RWPE1 (cell line): ENCODE measurements at regions not wholly inside any gene's neighbourhood (a gene's known extent, or its start where the extent isn't known, plus 50 kb on each side); places are given as distances from the start of the nearest gene placed in this dataset.

Source experiments
- CTCF ChIA-PET: fragments of 350-600 bp; sonication (Branson Sonifier 250); formaldehyde crosslinking; extraction: SDS; loops from one replicate; lab custom pipeline; 2021; lab: Yijun Ruan, JAX
- POLR2A ChIA-PET: fragments of 400-600 bp; formaldehyde crosslinking; extraction: SDS; loops from one replicate; lab custom pipeline; 2020; ENCODE audit warnings: antibody characterized with exemption; ENCODE audit not compliant: low non-redundant PET; lab: Yijun Ruan, JAX
- DNase-seq: peaks from one replicate; pipeline ENCODE4 v3.0.0; 2012; ENCODE audit warnings: low spot score
- H3K27ac ChIP-seq: fragments of 450-650 bp; 2 replicates; pipeline ENCODE4 v1.5.1; 2017
- CTCF ChIP-seq: fragments of 450-650 bp; conservative IDR thresholded peaks from 2 replicates; pipeline ENCODE4 v1.5.1; 2017; ENCODE audit warnings: low read depth, mild to moderate bottlenecking

GRCh38 chr2:40628556-40628955, 176.7 kb upstream of the SLC8A1 start:
- no peak overlapping the region for H3K27ac ChIP-seq
- no peak for DNase-seq
- ChIA-PET CTCF (interaction anchor here (0.6 kb wide), 1 partner anchor 377 kb away, joined by 4 read pairs; no protein-coding TSS in a partner anchor), POLR2A (no interaction called here)
- TF ChIP-seq CTCF, result no peak

- no peak overlapping the region for H3K27ac ChIP-seq
- ChIA-PET POLR2A (no interaction called here), CTCF (interaction anchor here (0.9 kb wide), 1 partner anchor 69 kb away, joined by 6 read pairs; no protein-coding TSS in a partner anchor)
- no peak for DNase-seq
- TF ChIP-seq CTCF, result no peak
Observed at GRCh38 chr2:40629768-40630434, 178.0 kb upstream of the SLC8A1 start.

- DNase-seq, result no peak
- ChIA-PET POLR2A (no interaction called here), CTCF (no interaction called here)
- TF ChIP-seq CTCF, result no peak
- no peak overlapping the region for H3K27ac ChIP-seq
Observed at GRCh38 chr2:40639320-40639719, 187.4 kb upstream of the SLC8A1 start.

- TF ChIP-seq CTCF, result no peak
- no peak for DNase-seq
- CTCF ChIA-PET, result interaction anchor here (0.7 kb wide), 1 partner anchor 246 kb away, joined by 5 read pairs; no protein-coding TSS in a partner anchor
- POLR2A ChIA-PET, result no interaction called here
- no peak overlapping the region for H3K27ac ChIP-seq
Observed at GRCh38 chr2:40642237-40642636, 190.3 kb upstream of the SLC8A1 start.

- no peak overlapping the region for H3K27ac ChIP-seq
- POLR2A ChIA-PET, result no interaction called here
- CTCF ChIA-PET, result interaction anchor here (0.6 to 0.7 kb wide), 2 partner anchors 118 to 246 kb away, joined by 3 to 5 read pairs; no protein-coding TSS in a partner anchor
- no peak for DNase-seq
- no peak for TF ChIP-seq CTCF
Observed at GRCh38 chr2:40642726-40643125, 190.8 kb upstream of the SLC8A1 start.

GRCh38 chr2:40646642-40647041, 194.8 kb upstream of the SLC8A1 start:
- TF ChIP-seq CTCF, result no peak
- CTCF ChIA-PET, result no interaction called here
- H3K27ac ChIP-seq, result no peak overlapping the region
- POLR2A ChIA-PET, result no interaction called here
- DNase-seq, result no peak
